Ectodermal cell (in vitro differentiated cells): ENCODE measurements at regions not wholly inside any gene's neighbourhood (a gene's known extent, or its start where the extent isn't known, plus 50 kb on each side); places are given as distances from the start of the nearest gene placed in this dataset.

ENCODE experiments used
- H3K27ac ChIP-seq: 2 replicates; pipeline ENCODE4 v1.7.0; 2013; ENCODE audit warnings: mild to moderate bottlenecking, low read depth, low read length; ENCODE audit not compliant: insufficient read depth, poor library complexity, severe bottlenecking
- H3K27me3 ChIP-seq: 2 replicates; pipeline ENCODE4 v1.7.0; 2013; ENCODE audit warnings: mild to moderate bottlenecking, low read length; ENCODE audit not compliant: insufficient read depth, control insufficient read depth, poor library complexity, severe bottlenecking
- H3K36me3 ChIP-seq: one replicate; pipeline ENCODE4 v1.7.0; 2013; ENCODE audit warnings: low read length; ENCODE audit not compliant: control insufficient read depth, insufficient read depth
- H3K4me1 ChIP-seq: one replicate; pipeline ENCODE4 v1.7.0; 2013; ENCODE audit warnings: low read length; ENCODE audit not compliant: control insufficient read depth, insufficient read depth
- H3K4me3 ChIP-seq: 2 replicates; pipeline ENCODE4 v1.7.0; 2013; ENCODE audit warnings: low read depth, low read length, control low read depth; ENCODE audit not compliant: insufficient read depth
- H3K9me3 ChIP-seq: 2 replicates; pipeline ENCODE4 v1.7.0; 2013; ENCODE audit warnings: mild to moderate bottlenecking, low read length, moderate library complexity; ENCODE audit not compliant: control insufficient read depth
- WGBS, 2 experiments: methylation state at CpG; one replicate each; pipeline ENCODE4 v1.1.7; 2013; ENCODE audit warnings: missing lambda C conversion rate in 2 of 2; 5-methylcytosine and 5-hydroxymethylcytosine counted together

DNA sequence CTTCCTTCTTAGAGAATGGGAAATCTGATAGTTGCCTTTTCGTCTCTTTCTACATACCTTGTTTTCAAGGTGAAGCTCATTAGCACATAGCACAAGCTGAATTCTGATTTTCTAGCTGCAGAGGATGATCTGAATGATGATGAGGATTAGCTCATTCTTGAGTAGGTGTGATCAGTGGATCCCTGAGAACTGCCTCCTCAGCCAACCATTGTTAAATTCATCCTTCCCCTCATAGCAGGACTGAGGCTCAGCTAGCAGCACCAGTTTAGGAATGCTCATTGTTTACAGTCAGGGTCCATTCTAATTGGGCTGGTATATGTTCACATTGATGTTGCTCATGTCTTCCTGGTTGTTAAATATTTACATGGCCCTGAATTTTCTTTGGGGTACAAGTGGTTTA is 299.9 kb upstream of the MME start:
- Histone ChIP-seq H3K4me1 (no peaks in the 10 kb centered on the region), H3K4me3 (no peak overlapping the region), H3K36me3 (no peaks in the 10 kb centered on the region), H3K27ac (no peak overlapping the region), H3K9me3 (no peaks in the 10 kb centered on the region), H3K27me3 (no peaks in the 10 kb centered on the region)
- WGBS, 2 experiments = 92% methylated on average over 1 of the region's 1 CpG; no CpG with 5 or more reads in 1 of the 2 experiments

DNA sequence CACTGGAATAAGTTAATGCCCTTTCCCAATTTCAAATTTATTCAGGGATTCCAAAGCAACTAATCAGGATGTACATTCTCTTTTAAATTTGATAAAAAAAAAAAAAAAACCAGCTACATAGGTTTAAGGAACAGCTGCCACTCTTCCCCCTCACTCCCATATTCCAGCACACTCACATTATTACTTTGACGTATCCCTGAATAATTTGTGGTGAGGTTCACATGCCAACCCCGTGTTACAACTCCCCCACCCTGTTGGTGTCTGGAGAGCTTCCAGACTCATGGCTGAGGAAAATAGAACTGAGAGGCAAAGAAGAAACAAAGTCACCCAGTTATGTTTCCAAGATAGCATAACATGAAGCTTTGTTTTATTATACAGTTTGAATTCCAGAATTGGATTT is 300.5 kb upstream of the MME start:
- Histone ChIP-seq H3K27ac (no peak overlapping the region), H3K36me3 (no peaks in the 10 kb centered on the region), H3K27me3 (no peaks in the 10 kb centered on the region), H3K4me1 (no peaks in the 10 kb centered on the region), H3K9me3 (no peaks in the 10 kb centered on the region), H3K4me3 (no peak overlapping the region)
- WGBS, 2 experiments = 88 to 100% methylated on average over 2 of the region's 2 CpGs

DNA sequence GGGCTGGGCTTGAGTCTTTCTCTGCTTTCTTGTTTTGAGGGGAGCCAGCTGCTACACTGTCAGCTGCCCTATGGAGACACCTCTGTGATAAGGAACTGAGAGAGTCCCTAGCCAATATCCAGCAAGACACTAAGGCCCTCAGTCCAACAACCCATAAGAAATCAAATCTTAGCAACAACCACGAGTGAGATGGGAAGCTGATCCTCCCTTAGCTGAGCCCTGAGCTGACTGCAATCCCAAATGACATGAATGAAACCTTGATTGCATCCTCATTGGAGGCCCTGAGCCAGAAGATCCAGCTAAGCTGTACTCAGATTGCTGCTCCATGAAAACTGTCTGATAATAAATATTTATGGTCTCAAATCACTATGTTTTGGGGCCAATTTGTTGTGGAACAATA is 302.1 kb upstream of the MME start:
- no peaks in the 10 kb centered on the region for H3K9me3 ChIP-seq
- no peaks in the 10 kb centered on the region for H3K36me3 ChIP-seq
- H3K4me1 ChIP-seq = no peaks in the 10 kb centered on the region
- H3K27me3 ChIP-seq = no peaks in the 10 kb centered on the region
- no peak overlapping the region for H3K27ac ChIP-seq
- WGBS, 2 experiments = 86 to 100% methylated on average over 1 of the region's 1 CpG
- no peak overlapping the region for H3K4me3 ChIP-seq

DNA sequence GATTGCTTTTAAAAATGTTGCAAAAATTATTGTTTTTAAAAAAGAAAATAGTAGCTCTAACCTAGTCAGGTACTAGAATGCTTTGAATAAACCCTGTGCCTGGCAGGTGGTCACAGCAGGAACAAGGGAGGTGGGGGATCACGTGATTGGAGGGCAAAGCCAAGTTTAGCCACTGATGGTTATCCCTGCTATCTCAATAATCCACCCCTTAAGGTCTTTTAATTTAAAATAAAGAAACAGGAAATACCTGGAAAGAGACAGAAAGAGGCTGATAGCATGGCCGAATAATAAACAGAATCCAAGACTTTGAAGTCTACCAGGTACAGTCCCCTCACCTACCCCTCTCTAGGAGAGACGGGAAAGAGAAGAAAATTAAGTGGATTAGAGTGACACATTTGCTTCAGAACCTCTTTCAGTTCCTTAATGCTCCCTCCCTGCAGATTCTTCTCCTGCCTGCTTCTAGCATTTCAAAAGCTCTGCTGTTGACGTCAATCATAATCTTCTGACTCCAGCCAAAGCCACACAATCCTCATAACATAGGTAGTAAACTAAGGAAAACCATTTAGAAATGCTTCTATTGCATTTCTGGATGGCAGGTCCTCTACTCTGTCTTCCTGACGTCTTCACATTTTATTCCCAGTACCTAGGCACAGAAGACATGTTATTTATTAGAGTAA is 303.4 kb upstream of the MME start:
- Histone ChIP-seq H3K9me3 (no peaks in the 10 kb centered on the region), H3K36me3 (no peaks in the 10 kb centered on the region), H3K27ac (no peak overlapping the region), H3K4me3 (no peak overlapping the region), H3K4me1 (no peaks in the 10 kb centered on the region), H3K27me3 (no peaks in the 10 kb centered on the region)
- 47 to 53% methylated on average over 4 of the region's 5 CpGs for WGBS, 2 experiments

DNA sequence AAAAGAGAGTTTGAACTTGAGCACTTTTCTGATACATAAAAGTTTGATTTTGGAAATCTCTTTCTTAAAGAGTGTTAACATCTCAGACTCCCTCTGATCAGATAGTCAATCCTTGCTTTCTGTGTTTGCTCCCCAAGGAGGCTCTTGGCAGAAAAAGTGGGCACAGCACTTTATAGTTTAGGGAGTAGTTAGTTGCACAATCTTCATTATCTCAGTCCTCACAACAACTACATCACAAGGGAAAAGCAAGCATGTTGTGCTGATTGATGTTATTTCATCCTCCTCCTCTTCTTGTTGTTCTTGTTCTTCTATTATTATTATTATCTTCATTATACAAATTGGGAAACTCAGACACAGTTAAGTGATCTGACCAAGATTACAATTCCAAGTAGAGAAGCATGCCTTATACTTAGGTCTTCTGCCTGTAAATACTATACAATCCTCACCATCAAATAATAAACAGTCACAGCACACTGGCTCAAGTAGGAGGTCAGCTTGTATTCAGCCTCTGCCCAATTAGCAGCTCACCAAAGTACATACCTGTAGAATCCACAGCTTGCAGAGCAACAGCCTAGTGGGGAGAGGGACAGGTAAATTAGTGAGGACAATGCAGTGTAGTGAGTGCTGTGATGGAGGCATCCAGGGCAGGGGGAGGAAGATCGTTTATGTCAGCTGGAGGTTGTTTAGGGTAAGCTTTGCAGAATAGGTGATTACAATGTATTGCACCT is 304.1 kb upstream of the MME start:
- Histone ChIP-seq H3K4me1 (no peaks in the 10 kb centered on the region), H3K4me3 (no peak overlapping the region), H3K27me3 (no peaks in the 10 kb centered on the region), H3K9me3 (no peaks in the 10 kb centered on the region), H3K36me3 (no peaks in the 10 kb centered on the region), H3K27ac (no peak overlapping the region)
- WGBS, 2 experiments = 51 to 60% methylated on average over 1 of the region's 1 CpG

DNA sequence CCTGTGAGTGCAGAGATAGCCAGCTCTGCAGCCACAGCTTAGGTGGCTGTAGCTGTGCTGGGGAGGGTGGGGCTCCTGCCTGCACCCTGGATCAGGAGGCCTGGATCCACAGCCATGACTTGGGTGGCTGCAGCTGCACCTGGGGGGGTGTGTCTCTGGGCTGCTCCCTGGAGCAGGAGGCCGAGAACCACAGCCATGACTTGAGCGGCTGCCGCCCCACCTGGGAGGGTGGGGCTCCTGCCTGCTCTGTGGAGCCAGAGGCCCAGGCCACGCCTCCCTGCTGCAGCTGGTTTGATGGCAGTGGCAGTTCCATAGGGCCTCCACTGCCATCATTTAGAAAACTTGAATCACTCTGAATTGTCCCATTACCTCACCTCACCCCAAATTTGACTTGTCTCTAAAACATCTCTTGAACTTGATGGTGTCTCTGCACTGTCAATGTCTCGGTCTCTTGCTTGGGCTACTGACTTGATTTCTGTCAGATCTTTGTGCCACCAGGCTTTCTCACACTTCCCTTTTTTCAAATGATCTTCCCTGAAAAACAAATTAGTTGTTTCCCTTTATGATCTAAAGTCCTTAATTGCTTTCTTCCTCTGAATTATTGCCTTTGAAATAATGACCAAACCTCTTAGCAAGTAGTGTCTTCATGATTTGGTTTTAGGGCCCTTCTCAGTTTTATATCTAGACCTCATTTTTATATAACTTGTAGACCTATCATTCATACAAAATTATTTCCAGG is 313.2 kb upstream of the MME start:
- H3K4me3 ChIP-seq = no peak overlapping the region
- H3K27me3 ChIP-seq = no peaks in the 10 kb centered on the region
- no peaks in the 10 kb centered on the region for H3K9me3 ChIP-seq
- H3K36me3 ChIP-seq = no peaks in the 10 kb centered on the region
- H3K27ac ChIP-seq = no peak overlapping the region
- no peaks in the 10 kb centered on the region for H3K4me1 ChIP-seq
- 87 to 94% methylated on average over 5 of the region's 5 CpGs for WGBS, 2 experiments

DNA sequence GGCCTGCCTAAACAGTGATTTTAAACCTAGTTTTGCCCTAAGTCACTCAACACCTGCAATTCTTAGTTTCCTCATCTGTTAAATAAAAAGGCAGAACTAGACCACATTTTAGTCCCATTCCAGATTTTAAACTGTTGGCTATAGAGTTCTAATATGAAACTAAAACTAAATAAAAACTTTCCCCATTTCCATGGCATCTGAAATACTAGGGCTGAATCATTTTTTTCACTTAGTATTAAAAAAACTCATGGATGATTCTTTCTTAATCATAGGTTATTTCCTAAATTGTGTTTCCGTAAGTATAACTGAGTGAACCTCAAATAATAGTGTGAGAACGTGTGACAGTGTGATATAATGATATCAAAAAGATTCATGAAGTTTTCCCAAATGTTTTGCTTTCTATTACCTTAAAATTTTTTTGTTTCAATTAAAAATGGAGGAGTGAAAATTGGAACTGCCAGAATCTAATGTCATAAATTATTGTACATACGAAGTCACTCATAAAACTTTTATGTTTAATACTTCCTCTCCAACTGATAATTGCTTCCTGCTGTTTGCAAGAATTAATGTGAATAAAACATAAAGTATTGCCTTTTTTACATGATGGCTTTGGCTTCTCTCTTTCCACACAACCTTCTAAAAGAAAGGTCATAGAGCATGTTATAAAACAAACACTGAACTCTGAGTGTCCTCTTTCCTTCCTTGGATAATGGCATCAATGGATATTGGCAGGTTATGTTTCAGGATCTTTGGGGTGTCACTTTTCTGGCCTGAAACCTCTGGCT is 315.1 kb upstream of the MME start:
- Histone ChIP-seq H3K4me1 (no peaks in the 10 kb centered on the region), H3K4me3 (no peak overlapping the region), H3K27me3 (no peaks in the 10 kb centered on the region), H3K36me3 (no peaks in the 10 kb centered on the region), H3K27ac (no peak overlapping the region), H3K9me3 (no peaks in the 10 kb centered on the region)
- 87% methylated on average over 3 of the region's 3 CpGs; no CpG with 5 or more reads in 1 of the 2 experiments for WGBS, 2 experiments

DNA sequence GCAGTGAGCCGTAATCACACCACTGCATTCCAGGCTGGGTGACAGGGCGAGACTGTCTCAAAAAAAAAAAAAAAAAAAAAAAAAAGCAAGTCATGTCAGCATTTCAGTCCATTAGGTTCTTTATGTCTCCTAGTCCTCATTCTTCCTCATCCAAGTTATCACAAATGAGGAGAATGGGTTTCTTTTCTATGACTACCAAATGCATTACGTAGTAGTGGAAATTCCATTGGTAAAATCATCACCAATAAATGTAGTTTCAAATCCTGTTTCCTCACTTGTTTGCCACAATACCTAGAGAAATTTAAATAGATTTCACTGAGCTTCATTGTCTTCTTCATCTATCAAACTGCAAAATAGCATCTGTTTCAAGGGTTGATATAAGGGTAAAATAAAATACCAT is 317.6 kb upstream of the MME start:
- Histone ChIP-seq H3K4me3 (no peak overlapping the region), H3K9me3 (no peaks in the 10 kb centered on the region), H3K4me1 (no peaks in the 10 kb centered on the region), H3K27ac (no peak overlapping the region), H3K27me3 (no peaks in the 10 kb centered on the region), H3K36me3 (no peaks in the 10 kb centered on the region)
- WGBS, 2 experiments = 78 to 85% methylated on average over 1 to 3 of the region's 3 CpGs

DNA sequence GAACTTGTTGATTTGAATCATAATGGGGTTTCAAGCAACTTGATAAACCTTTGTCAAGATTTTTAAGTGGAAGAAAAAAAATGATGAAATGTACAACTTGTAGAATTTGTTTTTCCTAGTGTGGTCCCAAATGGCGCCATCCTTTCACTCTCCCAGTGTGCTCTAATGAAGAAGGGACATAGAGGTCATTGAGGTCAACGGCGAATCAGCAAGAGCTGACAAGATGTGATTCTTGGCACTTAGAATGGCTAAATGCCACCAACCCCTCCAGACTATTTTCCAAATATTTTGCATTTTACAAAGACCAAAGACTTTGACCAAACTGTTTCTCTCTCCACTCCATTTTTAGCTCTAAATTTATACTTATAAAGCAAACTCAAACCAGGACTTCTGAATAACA is 320.2 kb upstream of the MME start:
- Histone ChIP-seq H3K4me3 (no peak overlapping the region), H3K36me3 (no peaks in the 10 kb centered on the region), H3K27ac (no peak overlapping the region), H3K9me3 (no peaks in the 10 kb centered on the region), H3K4me1 (no peaks in the 10 kb centered on the region), H3K27me3 (no peaks in the 10 kb centered on the region)
- 85 to 88% methylated on average over 3 of the region's 3 CpGs for WGBS, 2 experiments
